Epidermal melanocyte (primary cell): ENCODE measurements at regions not wholly inside any gene's neighbourhood (a gene's known extent, or its start where the extent isn't known, plus 50 kb on each side); places are given as distances from the start of the nearest gene placed in this dataset.

Experiments
- DNase-seq: peaks from one replicate; pipeline ENCODE4 v3.0.0; 2011; ENCODE audit warnings: low spot score; ENCODE audit not compliant: insufficient read length

DNA sequence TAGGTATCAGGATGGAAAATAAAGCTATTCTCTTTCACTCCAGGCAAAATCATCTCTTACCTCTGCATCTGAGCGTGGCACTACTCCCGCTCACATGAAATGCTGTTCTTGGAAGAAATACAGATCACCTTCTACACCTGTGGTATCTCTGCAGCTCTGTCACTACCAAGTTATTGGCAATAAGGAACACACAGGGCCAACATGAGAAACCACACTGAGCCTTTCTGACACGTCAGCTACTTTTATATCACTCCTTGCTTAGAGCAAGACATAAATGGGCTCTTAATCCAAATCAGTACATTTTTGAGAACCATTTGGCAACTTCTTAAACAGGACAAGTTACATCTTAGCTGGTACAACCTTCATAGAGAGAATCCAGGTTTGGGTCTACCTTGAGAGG is 101.8 kb upstream of the GUCY1A1 start:
- no peak for DNase-seq

DNA sequence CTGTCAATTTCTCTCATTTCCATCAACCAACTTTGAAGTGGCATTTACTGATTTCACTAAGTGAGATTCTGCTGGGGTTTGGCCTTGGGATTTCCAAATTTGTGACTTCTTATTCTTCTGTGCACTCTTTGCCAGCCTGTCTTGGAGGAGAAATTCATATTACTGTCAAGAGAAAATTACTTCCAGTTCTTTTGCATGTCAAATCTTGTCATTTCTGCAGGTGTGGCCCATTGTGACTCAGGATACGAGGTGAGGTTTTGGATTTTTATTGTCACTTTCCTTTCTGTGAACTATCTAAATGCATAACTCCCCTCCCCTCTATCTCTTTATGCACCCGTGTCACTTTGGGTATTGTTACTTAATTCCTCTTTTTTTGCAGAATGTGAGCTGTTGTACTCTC is 102.6 kb upstream of the GUCY1A1 start:
- no peak for DNase-seq

DNA sequence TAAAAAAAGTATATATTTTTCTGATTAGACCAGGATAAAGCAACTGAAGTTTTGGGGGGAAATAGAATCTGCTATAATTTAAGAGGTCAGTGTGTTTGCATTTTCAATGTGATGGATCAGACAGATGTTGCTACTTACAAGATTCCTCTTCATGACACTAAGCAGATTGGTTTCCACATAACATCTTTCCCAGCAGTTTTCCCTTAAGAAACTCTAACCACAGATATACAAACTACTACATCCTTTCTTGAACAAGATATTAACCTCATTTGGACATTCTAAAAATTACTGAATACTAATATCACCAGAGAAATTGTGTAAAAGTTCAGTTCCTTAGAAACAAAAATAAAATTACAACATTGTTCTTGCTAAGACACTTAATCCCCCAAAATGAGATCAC is 106.7 kb upstream of the GUCY1A1 start:
- no peak for DNase-seq

DNA sequence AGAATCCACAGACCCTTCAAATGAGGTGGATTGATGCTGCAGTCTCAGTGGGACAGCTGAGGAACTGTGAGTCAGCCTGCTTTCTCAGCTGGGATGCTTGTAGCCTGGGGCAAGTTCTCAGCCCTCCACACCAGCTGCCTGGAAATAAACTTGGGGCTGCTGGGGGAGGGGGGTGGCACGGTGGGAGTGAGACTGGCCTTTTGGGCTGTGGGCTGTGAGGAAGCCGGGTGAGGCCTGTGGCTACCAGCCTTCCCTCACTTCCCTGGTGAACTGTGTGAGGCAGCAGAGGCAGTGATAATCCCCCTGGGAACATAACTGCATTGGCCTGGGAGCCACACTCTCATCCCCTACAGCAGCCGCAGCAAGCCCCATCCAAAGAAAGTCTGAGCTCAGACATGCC is 114.5 kb upstream of the GUCY1A1 start:
- no peak for DNase-seq

DNA sequence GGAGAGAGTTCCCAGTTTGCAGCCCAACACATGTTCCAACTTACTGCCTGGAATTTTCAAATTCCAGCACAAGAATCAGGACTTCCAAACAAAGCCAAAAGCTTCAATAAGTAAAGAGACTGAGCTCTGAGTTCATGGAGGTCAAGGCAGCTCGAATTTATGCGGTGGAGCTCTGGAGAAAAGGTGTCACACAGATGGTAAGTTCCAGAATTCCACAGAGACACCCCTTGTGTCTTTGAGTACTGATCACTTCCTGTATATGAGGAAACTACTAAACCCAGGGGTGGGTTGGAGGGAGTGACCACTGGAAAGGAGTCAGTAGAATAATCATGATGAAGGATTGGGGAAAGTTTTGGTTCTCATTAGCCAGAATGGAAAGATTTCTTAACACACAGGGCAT is 118.5 kb upstream of the GUCY1A1 start:
- peak; percentile 22 for DNase-seq

DNA sequence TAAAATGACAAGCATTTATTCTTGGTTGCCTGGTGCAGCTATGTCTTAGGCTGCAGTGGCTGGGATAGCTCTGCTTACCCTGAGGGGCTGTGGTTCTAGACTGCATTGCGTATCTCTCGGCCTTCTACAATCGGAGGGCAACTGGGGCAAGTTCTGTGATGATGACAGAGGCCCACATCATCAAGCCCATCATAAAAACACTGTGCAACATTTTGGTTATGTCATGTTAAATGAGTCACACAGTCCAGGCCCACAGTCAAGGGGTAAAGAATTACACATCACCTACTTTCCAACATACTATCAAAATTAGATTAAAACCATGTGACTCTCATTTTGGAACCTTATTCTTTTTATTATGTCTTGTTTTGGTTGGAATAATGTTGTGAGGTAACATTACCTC is 120.2 kb upstream of the GUCY1A1 start:
- DNase-seq = no peak

DNA sequence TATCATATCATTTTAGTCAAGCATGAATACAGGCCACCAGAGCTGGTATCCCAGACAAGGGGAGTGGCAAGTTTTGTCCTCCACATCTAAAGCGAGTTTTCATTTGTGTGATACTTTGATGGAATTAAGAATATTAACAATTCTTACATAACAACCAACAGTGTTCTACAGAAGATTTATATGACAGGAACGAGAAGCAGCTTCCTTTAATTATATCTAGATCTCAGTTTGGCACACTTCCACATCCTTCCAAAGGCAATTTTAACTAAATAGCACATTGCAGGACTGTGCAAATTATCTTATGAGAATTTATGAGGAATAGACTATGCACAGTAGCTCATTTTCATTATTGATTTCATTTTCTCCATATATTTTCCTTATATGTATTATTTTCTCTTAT is 121.2 kb upstream of the GUCY1A1 start:
- DNase-seq = no peak

DNA sequence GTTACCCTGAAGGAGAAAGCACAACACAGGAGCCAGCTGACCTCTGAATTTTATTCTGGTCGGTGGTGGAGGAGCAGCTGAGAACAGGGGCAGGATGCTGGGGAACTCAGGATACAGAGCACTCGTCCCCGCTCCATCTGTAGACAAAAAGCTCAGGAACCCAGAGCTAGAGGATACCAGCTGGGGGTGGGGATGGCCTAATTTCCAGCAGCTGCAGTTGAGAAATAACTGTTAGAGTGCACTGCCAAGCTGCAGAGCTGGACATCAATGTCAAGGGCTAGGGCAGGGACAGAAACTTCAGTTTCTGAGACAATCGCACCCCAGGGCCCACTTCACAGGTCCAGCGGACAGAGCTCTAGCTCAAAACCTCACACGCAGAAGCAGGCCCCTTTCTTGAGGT is 122.1 kb upstream of the GUCY1A1 start:
- no peak for DNase-seq

DNA sequence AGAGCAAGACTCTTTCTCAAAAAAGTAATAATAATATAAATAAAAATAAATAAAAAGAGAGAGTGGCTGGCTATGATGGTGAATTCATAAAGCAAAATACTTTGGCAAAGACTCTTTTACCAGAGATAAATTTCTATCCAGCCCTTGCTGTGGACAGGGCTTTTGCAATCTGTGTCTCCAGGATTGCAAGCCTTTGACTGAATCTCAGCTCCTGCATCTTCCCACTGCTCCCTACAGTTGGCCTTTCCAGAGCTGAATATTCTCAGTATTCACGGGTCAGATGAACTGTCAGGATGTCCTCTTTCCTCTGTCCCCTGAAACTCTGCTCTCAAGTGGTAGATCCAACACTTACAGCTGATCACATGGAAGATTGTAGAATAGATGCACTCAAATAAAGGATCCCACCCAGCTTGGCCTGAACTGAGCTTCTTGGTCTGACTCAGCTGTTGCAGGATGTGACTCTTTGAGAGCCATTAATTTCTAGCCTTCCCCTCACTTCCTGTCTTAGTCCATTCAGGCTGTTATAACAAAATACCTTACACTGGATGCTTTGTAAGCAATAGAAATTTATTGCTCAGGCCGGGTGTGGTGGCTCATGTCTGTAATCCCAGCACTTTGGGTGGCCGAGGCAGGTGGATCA is 123.4 kb upstream of the GUCY1A1 start:
- DNase-seq = no peak

DNA sequence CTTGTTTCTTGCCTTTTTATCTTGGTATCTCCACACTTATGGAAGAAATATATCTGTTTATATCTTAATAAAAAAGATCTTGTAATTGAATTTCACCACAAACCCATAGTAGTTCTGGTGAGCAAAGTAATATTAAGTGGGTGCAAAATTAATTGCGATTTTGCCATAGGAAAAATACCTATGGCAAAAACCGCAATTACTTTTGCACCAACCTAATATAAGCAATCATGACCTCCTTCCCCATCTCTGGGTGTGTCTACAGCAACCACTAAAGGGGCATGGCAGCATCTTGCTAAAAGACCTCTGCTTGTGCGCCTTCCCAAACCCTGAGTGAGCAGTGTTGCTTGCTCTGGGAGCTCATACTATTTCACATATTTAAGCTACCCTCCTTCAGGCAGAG is 124.2 kb upstream of the GUCY1A1 start:
- no peak for DNase-seq

DNA sequence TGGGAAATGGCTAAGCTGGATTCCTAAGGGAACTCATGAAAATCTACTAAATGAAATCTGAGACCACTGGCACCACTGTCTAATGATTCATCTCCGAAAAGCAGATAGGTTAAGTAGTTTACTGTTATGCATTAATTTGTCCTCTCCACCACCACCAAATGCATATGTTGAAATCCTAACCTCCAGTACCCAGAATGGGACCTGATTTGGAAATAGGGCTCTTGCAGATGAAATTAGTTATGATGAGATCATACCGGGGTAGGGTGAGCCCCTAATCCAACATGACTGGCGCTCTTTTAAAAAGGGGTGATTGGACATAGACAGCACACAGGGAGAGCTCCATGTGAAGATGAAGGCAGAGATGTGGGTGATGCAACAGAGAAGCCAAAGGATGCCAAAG is 124.9 kb upstream of the GUCY1A1 start:
- no peak for DNase-seq

DNA sequence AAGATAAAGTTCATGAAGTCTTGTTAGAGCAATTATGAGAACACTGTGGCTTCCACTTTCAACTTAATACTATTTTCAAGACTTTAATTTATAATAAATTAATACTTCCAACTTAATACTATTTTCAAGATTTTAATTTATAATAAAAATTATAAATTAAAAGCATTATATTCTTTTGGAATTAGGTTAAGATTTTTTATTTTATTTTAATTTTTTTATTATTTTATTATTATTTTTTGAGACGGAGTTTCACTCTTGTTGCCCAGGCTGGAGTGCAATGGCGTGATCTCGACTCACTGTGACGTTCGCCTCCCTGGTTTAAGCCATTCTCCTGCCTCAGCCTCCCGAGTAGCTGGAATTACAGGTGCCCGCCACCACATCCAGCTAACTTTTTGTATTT is 126.0 kb upstream of the GUCY1A1 start:
- no peak for DNase-seq

DNA sequence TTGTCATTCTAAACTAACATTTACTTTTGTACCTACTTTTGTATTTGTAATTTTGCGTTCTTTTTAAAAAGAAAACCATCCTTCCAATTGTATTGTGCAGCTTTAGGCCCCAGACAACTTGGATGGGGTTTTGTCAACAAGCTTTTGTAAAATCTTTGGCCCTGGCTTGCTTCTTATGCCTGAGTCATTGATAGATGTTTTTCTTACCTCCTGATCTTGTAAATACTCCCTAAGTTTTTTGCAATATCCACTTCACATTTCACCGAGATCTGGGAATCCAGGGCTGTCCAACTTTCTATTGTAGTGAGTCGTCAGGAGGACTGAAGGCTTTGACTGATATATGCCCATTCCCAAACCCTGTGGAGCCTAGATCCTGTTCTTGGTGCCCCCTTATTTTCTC is 126.9 kb upstream of the GUCY1A1 start:
- no peak for DNase-seq

DNA sequence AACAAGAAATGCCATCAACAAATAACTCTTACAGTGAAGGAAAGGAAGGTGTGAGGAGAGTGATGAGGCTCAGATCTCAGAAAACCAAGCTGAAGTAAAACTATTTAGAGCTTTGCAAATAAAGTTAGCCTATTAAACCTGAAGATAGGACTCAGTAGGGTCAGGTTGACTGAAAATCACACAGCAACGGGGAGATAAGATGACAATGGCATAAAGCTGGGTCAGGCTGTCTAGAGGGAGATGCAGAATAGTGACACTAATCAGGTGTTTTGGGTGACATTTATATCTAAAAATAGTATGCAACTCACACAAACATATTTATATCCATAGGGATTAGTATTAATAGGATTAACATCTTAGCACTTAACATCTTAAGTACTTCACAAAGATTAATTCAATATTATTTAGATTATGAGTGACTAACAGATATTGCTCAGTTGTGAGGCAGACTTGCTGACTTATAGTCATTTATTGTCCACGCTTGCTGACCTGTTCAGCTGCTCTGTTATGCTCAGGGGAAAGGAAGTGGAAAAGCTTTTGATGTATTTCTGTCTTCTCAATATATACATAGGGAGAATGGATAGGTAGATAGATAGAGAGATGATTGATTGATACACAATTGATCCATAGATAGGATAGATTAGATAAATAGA is 130.7 kb upstream of the GUCY1A1 start:
- DNase-seq = no peak

DNA sequence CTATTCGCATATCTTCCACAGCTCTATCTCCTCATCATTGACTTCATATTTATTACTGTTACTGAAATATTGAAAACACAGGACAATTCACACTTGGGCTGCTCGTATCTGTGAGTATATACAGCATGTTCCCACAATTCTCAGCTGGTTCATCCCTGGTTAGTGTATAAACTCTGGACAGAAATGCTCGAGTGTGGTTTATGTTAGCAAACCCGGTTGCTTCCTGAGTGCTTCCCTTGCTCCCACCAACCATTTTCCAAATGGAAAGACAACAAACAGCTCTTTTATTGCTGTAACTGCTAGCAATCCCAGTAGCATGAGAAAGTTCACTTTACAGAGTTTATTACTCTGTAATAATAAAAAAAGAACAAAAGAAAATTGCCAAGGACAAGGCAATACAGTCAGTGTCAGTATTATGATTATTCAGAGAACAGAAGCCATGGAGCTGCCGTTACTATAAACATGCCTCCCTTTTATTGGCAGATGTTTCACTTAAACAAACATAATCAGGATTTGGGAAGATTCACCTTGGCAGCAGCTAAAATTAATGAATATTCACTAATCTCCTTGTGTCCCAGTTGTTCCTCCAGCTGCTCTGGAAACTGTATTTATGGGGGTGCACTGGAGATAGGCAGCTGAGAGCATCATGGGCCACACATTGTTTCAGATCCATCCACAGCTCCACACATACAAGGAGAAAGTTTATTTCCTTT is 134.1 kb upstream of the GUCY1A1 start:
- no peak for DNase-seq

DNA sequence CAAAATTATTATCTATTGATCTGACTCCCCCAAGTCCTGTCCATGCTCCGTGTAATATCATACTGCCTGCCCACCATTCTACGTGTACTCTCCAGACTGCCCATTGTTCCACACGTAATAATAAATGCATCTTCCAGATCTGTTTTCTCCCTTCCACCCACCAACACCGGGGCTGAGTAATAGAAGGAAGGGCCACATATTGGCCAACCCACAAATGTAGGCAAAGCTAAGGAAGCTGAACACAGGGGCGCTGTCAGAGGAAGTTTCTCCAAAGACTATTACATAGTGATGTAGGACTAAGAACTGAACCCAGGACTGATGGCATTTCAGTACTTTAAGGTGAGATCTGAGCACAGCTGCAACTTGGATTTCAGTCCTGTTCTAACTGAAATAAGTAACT is 135.8 kb upstream of the GUCY1A1 start:
- no peak for DNase-seq

DNA sequence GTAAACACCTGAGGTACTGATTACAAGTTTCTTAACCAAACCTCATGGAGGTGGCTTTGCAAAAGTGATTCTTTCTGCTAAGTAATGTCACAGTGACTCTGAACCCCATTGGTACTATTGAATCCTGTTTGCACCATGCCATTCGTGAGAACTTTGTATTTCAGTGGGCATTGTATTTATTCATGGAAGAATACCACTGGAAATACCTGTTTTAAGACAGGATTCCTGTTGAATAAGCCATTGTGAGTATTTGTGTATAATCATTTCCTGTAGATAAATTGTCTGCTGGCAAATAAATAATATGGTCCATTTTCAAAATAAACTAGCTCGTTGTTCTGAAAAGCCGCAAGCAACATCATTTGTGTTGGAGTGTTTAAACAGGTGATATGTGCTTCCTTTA is 136.4 kb upstream of the GUCY1A1 start:
- no peak for DNase-seq

DNA sequence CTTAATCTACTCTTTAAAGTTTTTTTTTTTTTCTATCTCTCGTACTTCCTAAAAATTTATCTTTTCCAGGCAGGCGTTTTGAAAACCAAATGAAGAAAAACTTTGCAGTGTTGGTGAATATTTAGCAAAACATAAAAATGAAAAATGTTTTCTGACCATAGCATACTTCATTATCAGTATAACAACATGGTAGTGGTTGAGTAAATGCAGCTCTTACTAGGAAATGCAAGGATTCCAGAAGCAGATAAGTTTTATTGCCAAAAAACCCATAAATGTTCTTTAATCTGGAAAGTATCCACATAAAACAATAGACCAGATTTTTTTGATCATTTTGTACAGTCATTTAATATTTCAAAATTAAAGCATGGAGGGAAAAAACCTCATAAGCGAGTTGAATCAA is 136.9 kb upstream of the GUCY1A1 start:
- DNase-seq = no peak

DNA sequence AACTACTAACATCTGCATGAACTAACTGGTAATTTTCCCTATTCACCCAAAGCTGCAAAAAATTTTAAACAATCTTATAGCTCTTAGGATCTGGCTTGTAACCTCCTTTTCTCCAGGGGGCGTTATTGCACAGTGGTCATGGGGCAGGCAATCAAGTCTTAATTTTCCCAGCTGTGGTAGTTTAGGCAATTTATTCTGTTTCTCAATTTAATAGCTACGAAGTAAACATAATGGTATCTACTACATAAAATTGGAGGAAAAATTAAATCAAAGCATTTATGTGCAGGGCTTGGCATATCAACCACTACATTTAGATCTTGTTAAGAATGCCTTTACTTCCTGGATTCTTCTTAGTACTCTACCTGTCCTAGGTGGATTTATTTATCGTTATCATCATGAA is 137.4 kb upstream of the GUCY1A1 start:
- no peak for DNase-seq

DNA sequence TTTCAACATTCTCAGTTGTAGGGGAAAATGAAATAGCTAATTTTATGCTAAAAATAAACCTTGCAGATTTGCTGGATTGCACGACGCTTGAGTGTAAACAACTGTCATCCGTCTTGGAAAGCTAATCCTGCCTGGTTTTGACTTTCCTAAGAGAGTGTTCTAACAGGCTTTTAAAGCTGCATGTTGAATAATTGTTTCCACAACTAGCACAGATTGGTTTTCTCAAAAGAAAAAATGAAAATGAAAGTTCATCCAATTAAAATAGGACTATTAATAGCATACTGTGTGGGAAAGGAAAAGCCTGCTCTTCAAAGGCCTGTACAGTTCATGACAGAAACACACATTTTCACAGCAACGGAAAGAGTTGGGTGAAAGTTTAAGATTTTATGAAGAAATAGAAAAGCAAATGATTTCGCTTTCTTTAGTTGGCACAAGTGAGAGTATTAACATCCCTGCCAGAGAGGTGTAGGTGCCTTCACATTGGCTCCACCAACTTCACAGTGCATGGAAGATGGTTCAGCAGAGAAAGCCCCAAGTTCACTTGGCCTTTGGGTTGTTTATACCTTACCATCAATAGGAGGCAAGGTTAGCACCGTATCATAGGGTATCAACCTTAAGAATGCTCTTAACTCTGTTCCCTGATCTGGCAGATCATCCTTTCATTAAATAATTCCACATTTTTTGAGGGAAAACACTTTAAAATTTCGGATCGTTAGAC is 140.0 kb upstream of the GUCY1A1 start:
- DNase-seq = no peak

DNA sequence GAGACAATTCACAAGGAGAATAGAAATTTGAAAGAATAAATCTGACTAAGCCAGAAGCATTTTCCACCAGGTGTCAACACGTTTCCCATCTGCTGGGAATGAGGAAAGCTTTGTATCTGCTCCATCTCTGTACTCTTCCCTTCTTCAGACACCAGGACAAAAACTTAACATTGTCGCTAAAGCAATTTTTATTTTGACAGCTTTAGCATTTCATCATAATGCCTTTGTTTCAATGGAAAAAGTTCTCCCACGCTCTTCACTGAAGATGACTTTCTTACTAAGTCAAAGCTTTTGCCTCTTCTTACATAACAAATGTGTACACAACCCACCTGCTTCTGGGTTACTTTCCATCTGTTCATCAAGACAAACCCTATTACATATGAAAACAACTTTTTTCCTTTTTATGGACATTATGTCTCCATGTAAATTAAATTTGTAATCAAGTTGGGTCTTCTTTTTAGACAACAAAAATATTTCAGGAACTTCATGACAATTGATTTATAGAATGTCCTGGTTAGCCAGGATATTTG is 141.7 kb upstream of the GUCY1A1 start:
- DNase-seq = no peak

DNA sequence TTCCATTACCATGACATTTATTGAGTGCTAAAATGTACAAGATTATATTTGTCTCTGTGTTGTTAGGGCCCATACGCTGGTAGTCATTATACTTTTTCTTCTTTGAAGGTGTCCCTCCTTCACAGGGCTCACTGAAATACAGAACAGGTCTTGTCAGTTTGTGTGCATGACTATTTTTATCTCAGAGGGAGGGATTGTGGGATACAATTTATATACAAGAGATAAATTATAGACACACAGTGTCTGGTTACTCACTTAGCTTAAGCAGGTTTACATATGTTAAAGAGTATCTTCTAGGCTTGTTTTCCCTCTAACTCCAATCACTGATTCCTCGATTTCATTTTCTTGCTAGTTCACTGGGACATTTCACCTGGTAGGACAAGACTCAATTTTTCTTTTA is 143.3 kb upstream of the GUCY1A1 start:
- no peak for DNase-seq
